ENCODE measurements at regions not wholly inside any gene's neighbourhood (a gene's known extent, or its start where the extent isn't known, plus 50 kb on each side); places are given as distances from the start of the nearest gene placed in this dataset.

DNA sequence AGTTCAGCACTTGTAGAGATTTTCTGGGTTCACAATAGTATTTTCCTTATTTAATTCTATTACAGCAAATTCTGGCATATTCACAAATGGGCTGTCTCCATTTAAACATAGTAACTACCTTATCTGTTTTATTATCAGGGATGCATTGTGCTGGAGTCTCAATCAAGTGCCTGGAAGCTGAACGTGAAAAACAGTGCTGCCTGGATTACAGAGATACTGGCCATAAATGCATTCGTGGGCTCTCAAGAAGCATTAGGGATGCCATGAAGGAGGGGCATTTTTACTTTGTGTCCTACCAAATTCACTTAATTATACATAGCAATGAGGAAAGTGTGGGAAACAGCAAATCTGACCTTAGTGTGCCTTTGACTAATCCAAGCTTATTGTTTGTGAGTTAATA, 184.6 kb downstream of the ABCC12 start:
- no peak for TF ChIP-seq POLR2A (IDR thresholded peaks at IDR 0.05; ENCODE audit: extremely low read depth, insufficient read length)
- TF ChIP-seq, protein P1, sequence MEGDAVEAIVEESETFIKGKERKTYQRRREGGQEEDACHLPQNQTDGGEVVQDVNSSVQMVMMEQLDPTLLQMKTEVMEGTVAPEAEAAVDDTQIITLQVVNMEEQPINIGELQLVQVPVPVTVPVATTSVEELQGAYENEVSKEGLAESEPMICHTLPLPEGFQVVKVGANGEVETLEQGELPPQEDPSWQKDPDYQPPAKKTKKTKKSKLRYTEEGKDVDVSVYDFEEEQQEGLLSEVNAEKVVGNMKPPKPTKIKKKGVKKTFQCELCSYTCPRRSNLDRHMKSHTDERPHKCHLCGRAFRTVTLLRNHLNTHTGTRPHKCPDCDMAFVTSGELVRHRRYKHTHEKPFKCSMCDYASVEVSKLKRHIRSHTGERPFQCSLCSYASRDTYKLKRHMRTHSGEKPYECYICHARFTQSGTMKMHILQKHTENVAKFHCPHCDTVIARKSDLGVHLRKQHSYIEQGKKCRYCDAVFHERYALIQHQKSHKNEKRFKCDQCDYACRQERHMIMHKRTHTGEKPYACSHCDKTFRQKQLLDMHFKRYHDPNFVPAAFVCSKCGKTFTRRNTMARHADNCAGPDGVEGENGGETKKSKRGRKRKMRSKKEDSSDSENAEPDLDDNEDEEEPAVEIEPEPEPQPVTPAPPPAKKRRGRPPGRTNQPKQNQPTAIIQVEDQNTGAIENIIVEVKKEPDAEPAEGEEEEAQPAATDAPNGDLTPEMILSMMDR (IDR thresholded peaks at IDR 0.05; ENCODE audit: low read depth, low read length), result no peak
